ENCODE measurements at regions not wholly inside any gene's neighbourhood (a gene's known extent, or its start where the extent isn't known, plus 50 kb on each side); places are given as distances from the start of the nearest gene placed in this dataset.

DNA sequence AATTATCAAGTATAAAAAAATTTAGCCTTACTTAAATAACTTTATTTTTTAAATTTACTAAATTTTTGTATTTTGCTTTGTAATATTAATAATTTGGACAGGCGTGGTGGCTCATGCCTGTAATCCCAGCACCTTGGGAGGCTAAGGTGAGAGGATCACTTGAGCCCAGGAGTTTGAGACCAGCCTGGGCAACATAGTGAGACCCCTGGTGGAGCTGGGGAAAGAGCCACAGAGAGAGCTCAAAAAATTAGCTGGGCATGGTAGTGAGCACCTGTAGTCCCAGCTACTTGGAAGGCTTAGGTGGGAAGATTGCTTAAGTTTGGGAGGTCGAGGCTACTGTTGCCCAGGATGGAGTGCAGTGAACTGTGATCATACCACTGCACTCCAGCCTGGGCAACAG, 143.5 kb downstream of the B3GNT2 start:
- Histone ChIP-seq H3K9me3 (ENCODE audit: control insufficient read depth in 1 of 2, low read length in 2 of 2) (no peaks in the 10 kb centered on the region), H3K4me1 (ENCODE audit: control insufficient read depth in 1 of 2, insufficient read depth in 2 of 2, low read length in 2 of 2) (peaks cover 8 to 16% of the 10 kb centered on the region in 2 donors), H3K4me3 (ENCODE audit: low read depth in 1 of 2, low read length in 2 of 2) (no peak overlapping the region)

DNA sequence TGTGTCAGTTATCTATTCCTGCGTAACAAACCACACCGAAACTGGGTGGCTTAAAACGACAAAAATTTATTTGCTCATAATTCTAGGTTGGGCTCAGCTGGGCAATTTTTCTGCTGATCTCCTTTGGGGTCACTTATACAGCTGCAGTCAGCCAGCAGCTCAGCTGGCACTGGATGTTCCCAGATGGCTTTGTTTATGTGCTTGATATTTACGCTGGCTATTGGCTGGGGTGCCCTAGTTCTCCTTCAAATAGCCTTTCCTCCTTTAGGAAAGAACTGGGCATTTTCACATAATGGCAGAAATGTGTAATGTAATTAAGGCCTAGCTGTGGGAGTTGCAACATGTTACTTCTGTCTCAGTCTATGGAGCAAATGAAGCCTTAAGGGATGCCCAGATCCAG, 142.2 kb downstream of the B3GNT2 start:
- H3K4me3 ChIP-seq (ENCODE audit: low read depth in 1 of 2, low read length in 2 of 2) = no peak overlapping the region
- H3K4me1 ChIP-seq (ENCODE audit: control insufficient read depth in 1 of 2, insufficient read depth in 2 of 2, low read length in 2 of 2) = peaks cover 3 to 8% of the 10 kb centered on the region in 2 donors
- no peaks in the 10 kb centered on the region for H3K9me3 ChIP-seq (ENCODE audit: control insufficient read depth in 1 of 2, low read length in 2 of 2)
- H3K27ac ChIP-seq (ENCODE audit: low read depth, low read length) = no peak overlapping the region
- no peak overlapping the region for H3K9ac ChIP-seq (ENCODE audit: low read depth in 1 of 2, low read length in 2 of 2)
- H3K36me3 ChIP-seq (ENCODE audit: control insufficient read depth in 1 of 2, insufficient read depth in 2 of 2, low read length in 2 of 2) = no peaks in the 10 kb centered on the region
- H3K27me3 ChIP-seq (ENCODE audit: control insufficient read depth in 1 of 2, insufficient read depth in 2 of 2, low read length in 2 of 2) = no peaks in the 10 kb centered on the region

More for the DNA sequence above, 143.5 kb downstream of the B3GNT2 start:
- Histone ChIP-seq H3K36me3 (ENCODE audit: control insufficient read depth in 1 of 2, insufficient read depth in 2 of 2, low read length in 2 of 2) (no peaks in the 10 kb centered on the region), H3K27ac (ENCODE audit: low read depth, low read length) (no peak overlapping the region), H3K27me3 (ENCODE audit: control insufficient read depth in 1 of 2, insufficient read depth in 2 of 2, low read length in 2 of 2) (no peaks in the 10 kb centered on the region), H3K9ac (ENCODE audit: low read depth in 1 of 2, low read length in 2 of 2) (no peak overlapping the region)

DNA sequence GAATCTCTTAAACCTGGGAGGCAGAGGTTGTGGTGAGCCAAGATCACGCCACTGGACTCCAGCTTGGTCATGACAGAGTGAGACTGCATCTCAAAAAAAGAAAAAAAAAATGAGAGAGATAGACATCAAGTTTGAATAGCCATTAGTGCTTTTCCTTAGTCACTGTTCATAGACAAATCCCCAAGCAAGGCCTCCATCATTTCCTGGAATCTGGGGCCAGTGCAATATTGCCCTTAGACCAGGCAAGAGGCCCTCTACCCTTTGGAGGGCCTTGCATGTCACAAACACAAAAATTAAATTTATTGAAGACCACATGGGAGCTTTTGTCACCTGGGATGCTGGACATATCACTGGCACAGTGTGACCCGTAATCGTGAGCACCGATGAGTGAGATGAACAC, 141.5 kb downstream of the B3GNT2 start:
- no peak overlapping the region for H3K9ac ChIP-seq (ENCODE audit: low read depth in 1 of 2, low read length in 2 of 2)
- no peaks in the 10 kb centered on the region for H3K9me3 ChIP-seq (ENCODE audit: control insufficient read depth in 1 of 2, low read length in 2 of 2)
- H3K4me3 ChIP-seq (ENCODE audit: low read depth in 1 of 2, low read length in 2 of 2) = no peak overlapping the region
- no peak overlapping the region for H3K27ac ChIP-seq (ENCODE audit: low read depth, low read length)
- H3K4me1 ChIP-seq (ENCODE audit: control insufficient read depth in 1 of 2, insufficient read depth in 2 of 2, low read length in 2 of 2) = peaks cover 0 to 3% of the 10 kb centered on the region in 2 donors
- H3K36me3 ChIP-seq (ENCODE audit: control insufficient read depth in 1 of 2, insufficient read depth in 2 of 2, low read length in 2 of 2) = no peaks in the 10 kb centered on the region
- H3K27me3 ChIP-seq (ENCODE audit: control insufficient read depth in 1 of 2, insufficient read depth in 2 of 2, low read length in 2 of 2) = no peaks in the 10 kb centered on the region

DNA sequence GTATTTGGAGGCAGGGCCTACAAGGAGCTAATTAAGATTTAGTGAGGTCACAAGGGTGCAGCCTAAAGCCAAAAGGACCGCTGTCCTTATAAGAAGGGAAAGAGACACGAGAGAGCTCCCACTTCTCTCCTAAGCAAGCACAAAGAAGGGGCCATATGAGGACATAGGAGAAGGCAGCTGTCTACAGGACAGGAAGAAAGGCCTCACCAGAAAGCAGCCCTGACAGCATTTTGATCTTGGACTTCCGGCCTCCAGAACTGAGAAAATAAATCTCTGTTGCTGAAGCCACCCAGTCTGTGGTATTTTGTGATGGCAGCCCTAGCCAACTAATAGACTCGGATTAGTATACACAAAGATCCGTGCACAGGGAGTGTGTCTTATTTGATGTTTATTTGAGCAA, 139.7 kb downstream of the B3GNT2 start:
- H3K27ac ChIP-seq (ENCODE audit: low read depth, low read length) = no peak overlapping the region
- no peaks in the 10 kb centered on the region for H3K27me3 ChIP-seq (ENCODE audit: control insufficient read depth in 1 of 2, insufficient read depth in 2 of 2, low read length in 2 of 2)
- H3K4me1 ChIP-seq (ENCODE audit: control insufficient read depth in 1 of 2, insufficient read depth in 2 of 2, low read length in 2 of 2) = peaks cover 0 to 3% of the 10 kb centered on the region in 2 donors
- no peaks in the 10 kb centered on the region for H3K9me3 ChIP-seq (ENCODE audit: control insufficient read depth in 1 of 2, low read length in 2 of 2)
- no peaks in the 10 kb centered on the region for H3K36me3 ChIP-seq (ENCODE audit: control insufficient read depth in 1 of 2, insufficient read depth in 2 of 2, low read length in 2 of 2)
- no peak overlapping the region for H3K9ac ChIP-seq (ENCODE audit: low read depth in 1 of 2, low read length in 2 of 2)
- H3K4me3 ChIP-seq (ENCODE audit: low read depth in 1 of 2, low read length in 2 of 2) = no peak overlapping the region

DNA sequence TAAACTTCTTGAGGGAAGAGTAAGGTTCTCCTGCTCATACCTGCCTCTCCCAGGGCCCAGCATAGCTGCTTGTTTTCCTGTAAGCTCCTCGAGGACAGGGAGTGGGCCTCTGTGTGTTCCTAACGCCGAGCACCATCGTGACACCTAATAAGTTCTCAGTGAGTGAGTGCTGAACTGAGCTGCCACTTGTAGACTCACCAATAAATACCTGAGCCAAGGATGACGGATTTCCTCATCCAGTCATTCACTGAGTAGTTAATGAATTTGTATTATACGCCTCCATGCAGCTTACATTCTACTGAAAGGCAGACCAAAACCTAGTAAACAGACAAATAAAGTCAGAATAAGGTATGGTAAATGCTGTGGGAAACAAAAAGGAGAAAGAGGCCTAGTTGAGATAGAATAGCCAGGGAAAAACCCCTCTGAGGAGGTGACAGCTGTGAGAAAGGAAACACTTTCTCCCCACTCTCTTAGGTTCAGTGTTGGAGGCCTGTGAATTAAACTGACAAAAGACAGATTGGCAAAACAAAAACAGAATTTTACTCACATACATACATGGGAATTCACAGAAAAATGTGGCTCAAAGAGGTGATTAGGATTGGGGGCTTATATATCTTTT, 138.6 kb downstream of the B3GNT2 start:
- no peaks in the 10 kb centered on the region for H3K9me3 ChIP-seq (ENCODE audit: control insufficient read depth in 1 of 2, low read length in 2 of 2)
- H3K36me3 ChIP-seq (ENCODE audit: control insufficient read depth in 1 of 2, insufficient read depth in 2 of 2, low read length in 2 of 2) = no peaks in the 10 kb centered on the region
- H3K4me1 ChIP-seq (ENCODE audit: control insufficient read depth in 1 of 2, insufficient read depth in 2 of 2, low read length in 2 of 2) = peaks cover 0 to 3% of the 10 kb centered on the region in 2 donors
- no peak overlapping the region for H3K27ac ChIP-seq (ENCODE audit: low read depth, low read length)
- H3K4me3 ChIP-seq (ENCODE audit: low read depth in 1 of 2, low read length in 2 of 2) = no peak overlapping the region
- H3K9ac ChIP-seq (ENCODE audit: low read depth in 1 of 2, low read length in 2 of 2) = no peak overlapping the region
- no peaks in the 10 kb centered on the region for H3K27me3 ChIP-seq (ENCODE audit: control insufficient read depth in 1 of 2, insufficient read depth in 2 of 2, low read length in 2 of 2)

DNA sequence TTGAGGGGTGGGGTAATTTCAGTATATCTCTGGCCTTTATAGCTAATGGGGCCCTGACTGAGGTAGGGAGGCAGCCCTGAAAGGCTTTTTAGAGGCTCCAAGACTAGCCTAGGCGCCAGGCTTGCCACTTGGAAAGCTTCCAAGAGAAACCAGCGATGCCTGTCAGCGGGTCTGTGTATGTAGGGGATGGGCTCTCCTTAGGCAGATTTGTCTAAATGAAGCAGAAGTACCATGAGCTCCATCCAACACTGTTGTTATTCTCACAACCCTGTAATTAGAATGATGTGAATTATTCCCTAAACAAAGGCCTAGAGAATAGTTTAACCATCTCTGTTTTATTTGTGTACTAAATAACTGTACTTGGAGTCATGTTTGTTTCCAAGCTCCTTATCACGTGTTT, 138.1 kb downstream of the B3GNT2 start:
- Histone ChIP-seq H3K4me1 (ENCODE audit: control insufficient read depth in 1 of 2, insufficient read depth in 2 of 2, low read length in 2 of 2) (peaks cover 0 to 3% of the 10 kb centered on the region in 2 donors), H3K27ac (ENCODE audit: low read depth, low read length) (no peak overlapping the region), H3K27me3 (ENCODE audit: control insufficient read depth in 1 of 2, insufficient read depth in 2 of 2, low read length in 2 of 2) (no peaks in the 10 kb centered on the region), H3K9me3 (ENCODE audit: control insufficient read depth in 1 of 2, low read length in 2 of 2) (no peaks in the 10 kb centered on the region), H3K4me3 (ENCODE audit: low read depth in 1 of 2, low read length in 2 of 2) (no peak overlapping the region), H3K36me3 (ENCODE audit: control insufficient read depth in 1 of 2, insufficient read depth in 2 of 2, low read length in 2 of 2) (no peaks in the 10 kb centered on the region), H3K9ac (ENCODE audit: low read depth in 1 of 2, low read length in 2 of 2) (no peak overlapping the region)

DNA sequence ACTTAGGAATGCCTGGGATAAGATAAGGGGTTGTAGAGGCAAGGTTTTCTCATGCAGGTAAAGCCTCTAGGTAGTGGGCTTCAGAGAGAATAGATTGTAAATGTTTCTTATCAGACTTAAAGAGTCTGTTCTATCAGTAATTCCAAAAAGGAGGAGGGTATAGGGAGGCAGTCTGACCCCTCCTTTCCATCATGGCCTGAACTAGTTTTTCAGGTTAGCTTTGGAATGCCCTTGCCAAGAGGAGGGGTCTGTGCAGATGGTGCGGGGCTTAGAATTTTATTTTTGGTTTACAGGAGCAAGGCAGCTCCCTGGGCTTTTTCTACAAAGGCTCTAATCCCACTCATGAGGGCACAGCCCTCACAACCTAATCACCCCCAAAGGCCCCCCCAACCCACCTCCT, 135.0 kb downstream of the B3GNT2 start:
- no peak overlapping the region for H3K4me3 ChIP-seq (ENCODE audit: low read depth in 1 of 2, low read length in 2 of 2)
- H3K27me3 ChIP-seq (ENCODE audit: control insufficient read depth in 1 of 2, insufficient read depth in 2 of 2, low read length in 2 of 2) = no peaks in the 10 kb centered on the region
- H3K4me1 ChIP-seq (ENCODE audit: control insufficient read depth in 1 of 2, insufficient read depth in 2 of 2, low read length in 2 of 2) = peaks cover 0 to 3% of the 10 kb centered on the region in 2 donors
- H3K9ac ChIP-seq (ENCODE audit: low read depth in 1 of 2, low read length in 2 of 2) = no peak overlapping the region
- no peak overlapping the region for H3K27ac ChIP-seq (ENCODE audit: low read depth, low read length)
- no peaks in the 10 kb centered on the region for H3K9me3 ChIP-seq (ENCODE audit: control insufficient read depth in 1 of 2, low read length in 2 of 2)
- no peaks in the 10 kb centered on the region for H3K36me3 ChIP-seq (ENCODE audit: control insufficient read depth in 1 of 2, insufficient read depth in 2 of 2, low read length in 2 of 2)

DNA sequence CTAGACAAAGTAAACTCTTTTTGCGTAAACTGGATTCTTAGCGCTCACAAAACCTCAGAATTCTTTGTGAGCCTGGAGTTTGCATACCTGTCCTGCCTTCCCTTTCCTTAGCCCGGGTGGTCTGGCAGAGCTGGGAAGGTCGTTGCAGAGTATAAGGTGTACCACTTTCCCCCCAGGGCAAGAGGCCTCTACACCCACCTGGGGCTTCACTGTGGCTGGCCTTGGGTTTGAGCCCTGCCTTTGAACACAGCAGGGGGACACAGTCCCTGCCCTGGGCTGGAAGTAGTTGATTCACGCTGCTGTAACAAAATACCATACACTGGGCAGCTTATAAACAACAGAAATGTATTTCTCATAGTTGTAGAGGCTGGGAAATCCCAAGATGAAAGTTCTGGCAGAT, 133.9 kb downstream of the B3GNT2 start:
- H3K4me1 ChIP-seq (ENCODE audit: control insufficient read depth in 1 of 2, insufficient read depth in 2 of 2, low read length in 2 of 2) = peaks cover 0 to 3% of the 10 kb centered on the region in 2 donors
- H3K27ac ChIP-seq (ENCODE audit: low read depth, low read length) = no peak overlapping the region
- H3K4me3 ChIP-seq (ENCODE audit: low read depth in 1 of 2, low read length in 2 of 2) = no peak overlapping the region
- H3K36me3 ChIP-seq (ENCODE audit: control insufficient read depth in 1 of 2, insufficient read depth in 2 of 2, low read length in 2 of 2) = no peaks in the 10 kb centered on the region
- H3K9ac ChIP-seq (ENCODE audit: low read depth in 1 of 2, low read length in 2 of 2) = no peak overlapping the region
- no peaks in the 10 kb centered on the region for H3K9me3 ChIP-seq (ENCODE audit: control insufficient read depth in 1 of 2, low read length in 2 of 2)
- H3K27me3 ChIP-seq (ENCODE audit: control insufficient read depth in 1 of 2, insufficient read depth in 2 of 2, low read length in 2 of 2) = no peaks in the 10 kb centered on the region

DNA sequence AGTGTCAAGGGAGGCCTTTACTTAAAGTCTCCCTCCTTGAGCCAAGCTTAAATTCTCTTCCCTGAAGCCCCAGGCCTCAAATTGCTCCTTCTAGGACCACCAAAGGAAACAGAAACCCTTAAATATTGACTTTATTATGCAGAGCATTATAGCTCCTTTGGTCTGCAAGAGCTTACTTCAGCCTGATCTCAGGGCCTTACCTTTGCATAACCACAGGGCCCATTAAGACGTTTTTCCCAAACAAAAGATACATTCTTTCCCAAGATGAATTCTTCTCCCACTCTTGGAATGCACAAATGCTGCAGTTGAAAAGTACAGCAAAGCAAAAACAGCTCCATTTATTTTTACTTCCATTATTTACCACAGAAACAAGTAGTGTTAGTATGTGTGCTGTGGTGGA, 130.8 kb downstream of the B3GNT2 start:
- H3K27ac ChIP-seq (ENCODE audit: low read depth, low read length) = no peak overlapping the region
- no peaks in the 10 kb centered on the region for H3K27me3 ChIP-seq (ENCODE audit: control insufficient read depth in 1 of 2, insufficient read depth in 2 of 2, low read length in 2 of 2)
- no peak overlapping the region for H3K9ac ChIP-seq (ENCODE audit: low read depth in 1 of 2, low read length in 2 of 2)
- H3K9me3 ChIP-seq (ENCODE audit: control insufficient read depth in 1 of 2, low read length in 2 of 2) = no peaks in the 10 kb centered on the region
- H3K4me1 ChIP-seq (ENCODE audit: control insufficient read depth in 1 of 2, insufficient read depth in 2 of 2, low read length in 2 of 2) = no peaks in the 10 kb centered on the region
- H3K4me3 ChIP-seq (ENCODE audit: low read depth in 1 of 2, low read length in 2 of 2) = no peak overlapping the region
- H3K36me3 ChIP-seq (ENCODE audit: control insufficient read depth in 1 of 2, insufficient read depth in 2 of 2, low read length in 2 of 2) = no peaks in the 10 kb centered on the region

DNA sequence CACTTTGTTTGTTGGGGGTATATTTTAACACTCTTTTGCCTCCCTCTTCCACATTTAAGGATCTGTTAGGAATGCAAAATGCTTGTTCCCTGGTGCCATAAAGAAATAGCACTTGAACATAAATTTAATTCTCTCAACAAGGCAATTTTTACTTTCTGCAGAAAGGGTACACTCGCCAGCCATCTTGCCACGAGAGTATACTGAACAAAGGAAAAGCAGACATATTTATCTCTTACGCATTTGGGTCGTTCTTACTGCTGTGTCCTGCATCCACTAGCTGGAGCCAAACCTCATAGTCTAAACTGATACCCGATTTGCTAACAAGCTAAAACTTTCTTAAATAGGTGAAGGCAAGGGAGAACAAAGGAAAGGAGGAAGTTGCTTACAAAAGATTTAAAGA, 129.5 kb downstream of the B3GNT2 start:
- Histone ChIP-seq H3K27ac (ENCODE audit: low read depth, low read length) (no peak overlapping the region), H3K4me3 (ENCODE audit: low read depth in 1 of 2, low read length in 2 of 2) (no peak overlapping the region), H3K4me1 (ENCODE audit: control insufficient read depth in 1 of 2, insufficient read depth in 2 of 2, low read length in 2 of 2) (no peaks in the 10 kb centered on the region), H3K27me3 (ENCODE audit: control insufficient read depth in 1 of 2, insufficient read depth in 2 of 2, low read length in 2 of 2) (no peaks in the 10 kb centered on the region), H3K36me3 (ENCODE audit: control insufficient read depth in 1 of 2, insufficient read depth in 2 of 2, low read length in 2 of 2) (no peaks in the 10 kb centered on the region), H3K9me3 (ENCODE audit: control insufficient read depth in 1 of 2, low read length in 2 of 2) (no peaks in the 10 kb centered on the region), H3K9ac (ENCODE audit: low read depth in 1 of 2, low read length in 2 of 2) (no peak overlapping the region)

Data from duodenal mucosa (tissue), 2 donors.